ENCODE measurements at regions not wholly inside any gene's neighbourhood (a gene's known extent, or its start where the extent isn't known, plus 50 kb on each side); places are given as distances from the start of the nearest gene placed in this dataset.

DNA sequence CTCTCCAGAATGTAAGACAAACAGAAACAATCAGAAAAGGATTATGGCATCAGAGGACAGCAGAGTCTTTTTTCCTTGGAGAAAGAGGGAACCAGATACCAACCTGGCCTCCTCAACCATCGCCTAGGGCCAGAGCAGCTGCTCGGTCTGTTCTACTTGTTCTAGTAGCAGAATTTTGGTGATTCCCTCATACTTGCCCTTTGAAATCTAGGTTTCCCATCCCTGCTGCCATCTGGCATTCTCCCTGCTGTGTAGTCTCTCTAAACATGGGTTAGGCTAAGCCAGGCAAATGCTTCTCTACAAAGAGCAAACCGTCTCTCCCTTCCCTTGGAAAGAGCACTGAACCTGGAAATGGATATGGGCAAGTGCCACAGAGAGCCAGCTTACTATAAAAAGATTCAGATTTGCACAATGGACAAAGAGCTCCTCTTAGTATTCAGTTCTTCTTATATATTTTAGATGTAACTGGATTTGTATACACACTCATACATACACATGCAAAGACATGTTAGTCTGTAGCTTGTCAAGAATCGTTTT lies 208.6 kb upstream of the ST6GAL2 start:
- no peak overlapping the region for H3K9ac ChIP-seq (ENCODE audit: insufficient read depth, low read length, poor library complexity, severe bottlenecking)
- no peak for DNase-seq
- no peaks in the 10 kb centered on the region for H3K4me1 ChIP-seq (ENCODE audit: control insufficient read depth in 1 of 2, insufficient read depth in 2 of 2, low read length in 2 of 2)
- TF ChIP-seq, protein P1, sequence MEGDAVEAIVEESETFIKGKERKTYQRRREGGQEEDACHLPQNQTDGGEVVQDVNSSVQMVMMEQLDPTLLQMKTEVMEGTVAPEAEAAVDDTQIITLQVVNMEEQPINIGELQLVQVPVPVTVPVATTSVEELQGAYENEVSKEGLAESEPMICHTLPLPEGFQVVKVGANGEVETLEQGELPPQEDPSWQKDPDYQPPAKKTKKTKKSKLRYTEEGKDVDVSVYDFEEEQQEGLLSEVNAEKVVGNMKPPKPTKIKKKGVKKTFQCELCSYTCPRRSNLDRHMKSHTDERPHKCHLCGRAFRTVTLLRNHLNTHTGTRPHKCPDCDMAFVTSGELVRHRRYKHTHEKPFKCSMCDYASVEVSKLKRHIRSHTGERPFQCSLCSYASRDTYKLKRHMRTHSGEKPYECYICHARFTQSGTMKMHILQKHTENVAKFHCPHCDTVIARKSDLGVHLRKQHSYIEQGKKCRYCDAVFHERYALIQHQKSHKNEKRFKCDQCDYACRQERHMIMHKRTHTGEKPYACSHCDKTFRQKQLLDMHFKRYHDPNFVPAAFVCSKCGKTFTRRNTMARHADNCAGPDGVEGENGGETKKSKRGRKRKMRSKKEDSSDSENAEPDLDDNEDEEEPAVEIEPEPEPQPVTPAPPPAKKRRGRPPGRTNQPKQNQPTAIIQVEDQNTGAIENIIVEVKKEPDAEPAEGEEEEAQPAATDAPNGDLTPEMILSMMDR (IDR thresholded peaks at IDR 0.05) = no peak
- no peak overlapping the region for H3K4me3 Mint-ChIP-seq
- H3K79me2 ChIP-seq (ENCODE audit: insufficient read depth, low read length) = no peaks in the 10 kb centered on the region
- WGBS (ENCODE audit: insufficient coverage) = 90% methylated on average over 2 of the region's 4 CpGs
- no peaks in the 10 kb centered on the region for H3K36me3 ChIP-seq (replicated peaks in 1 of 2; ENCODE audit: control insufficient read depth in 1 of 2, insufficient read depth in 2 of 2, low read length in 2 of 2)
- H3K9me3 Mint-ChIP-seq = peaks cover 0 to 9% (median 4%) of the 10 kb centered on the region in 7 donors
- H3K4me1 Mint-ChIP-seq = no peaks in the 10 kb centered on the region
- no peaks in the 10 kb centered on the region for H4K20me1 ChIP-seq (ENCODE audit: insufficient read depth, low read length)
- H3K27ac Mint-ChIP-seq = no peak overlapping the region
- H3K27me3 Mint-ChIP-seq (ENCODE audit: low read depth in 3 of 3) = peaks cover 0 to 3% (median 0%) of the 10 kb centered on the region in 3 donors
- no peak overlapping the region for H2AFZ ChIP-seq (ENCODE audit: insufficient read depth, low read depth, low read length, poor library complexity, severe bottlenecking)
- no peaks in the 10 kb centered on the region for H3K27me3 ChIP-seq (ENCODE audit: control insufficient read depth in 2 of 2, insufficient read depth in 2 of 2, low read length in 2 of 2)
- H3K4me3 ChIP-seq (replicated peaks in 1 of 3; ENCODE audit: low read depth in 2 of 3, low read length in 3 of 3) = no peak overlapping the region
- H3K4me2 ChIP-seq (replicated peaks; ENCODE audit: extremely low read depth, low read length, poor library complexity, severe bottlenecking) = no peak overlapping the region
- intact Hi-C loops (cut with micrococcal nuclease) = no loop called here
- no peak overlapping the region for H3K27ac ChIP-seq (ENCODE audit: low read depth in 1 of 2, low read length in 2 of 2)
- H3K36me3 Mint-ChIP-seq = no peaks in the 10 kb centered on the region
- peaks cover 0 to 4% of the 10 kb centered on the region in 2 donors for H3K9me3 ChIP-seq (replicated peaks in 1 of 2; ENCODE audit: control insufficient read depth in 1 of 2, insufficient read depth in 1 of 2, low read length in 2 of 2)

DNA sequence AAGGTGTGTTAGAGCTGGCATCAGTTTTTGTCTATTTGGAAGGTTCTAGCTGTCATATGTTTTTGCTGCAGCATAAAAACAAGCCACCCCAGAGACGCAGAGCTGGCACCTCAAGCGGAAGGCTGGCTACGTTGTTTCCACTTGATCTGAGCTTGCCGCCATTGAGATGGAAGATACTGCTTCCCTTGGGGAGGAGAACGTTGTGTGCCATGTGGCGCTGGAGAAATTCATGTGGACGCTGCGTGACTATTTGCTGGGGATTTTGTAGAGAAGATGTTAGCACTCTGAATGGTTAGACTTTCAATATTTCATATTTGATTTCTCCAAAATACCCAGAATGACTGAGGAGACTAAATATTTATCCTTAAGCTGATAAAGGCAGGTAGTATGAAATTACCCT lies 216.2 kb upstream of the ST6GAL2 start:
- H3K4me3 ChIP-seq (replicated peaks in 1 of 3; ENCODE audit: low read depth in 2 of 3, low read length in 3 of 3) = no peak overlapping the region
- H4K20me1 ChIP-seq (ENCODE audit: insufficient read depth, low read length) = no peaks in the 10 kb centered on the region
- H3K4me3 Mint-ChIP-seq = no peak overlapping the region
- intact Hi-C loops (cut with micrococcal nuclease) = no loop called here
- H3K4me2 ChIP-seq (replicated peaks; ENCODE audit: extremely low read depth, low read length, poor library complexity, severe bottlenecking) = no peak overlapping the region
- H3K27ac ChIP-seq (ENCODE audit: low read depth in 1 of 2, low read length in 2 of 2) = no peak overlapping the region
- H3K27me3 ChIP-seq (ENCODE audit: control insufficient read depth in 2 of 2, insufficient read depth in 2 of 2, low read length in 2 of 2) = no peaks in the 10 kb centered on the region
- no peak overlapping the region for H2AFZ ChIP-seq (ENCODE audit: insufficient read depth, low read depth, low read length, poor library complexity, severe bottlenecking)
- no peak overlapping the region for H3K27ac Mint-ChIP-seq
- H3K79me2 ChIP-seq (ENCODE audit: insufficient read depth, low read length) = no peaks in the 10 kb centered on the region
- H3K4me1 ChIP-seq (ENCODE audit: control insufficient read depth in 1 of 2, insufficient read depth in 2 of 2, low read length in 2 of 2) = no peaks in the 10 kb centered on the region
- no peaks in the 10 kb centered on the region for H3K27me3 Mint-ChIP-seq (ENCODE audit: low read depth in 3 of 3)
- WGBS (ENCODE audit: insufficient coverage) = 90% methylated on average over 6 of the region's 8 CpGs
- H3K9me3 Mint-ChIP-seq = peaks cover under 1 to 16% (median 7%) of the 10 kb centered on the region in 7 donors
- H3K4me1 Mint-ChIP-seq = no peaks in the 10 kb centered on the region
- H3K9ac ChIP-seq (ENCODE audit: insufficient read depth, low read length, poor library complexity, severe bottlenecking) = no peak overlapping the region
- no peaks in the 10 kb centered on the region for H3K9me3 ChIP-seq (replicated peaks in 1 of 2; ENCODE audit: control insufficient read depth in 1 of 2, insufficient read depth in 1 of 2, low read length in 2 of 2)
- H3K36me3 Mint-ChIP-seq = no peaks in the 10 kb centered on the region
- no peak for DNase-seq
- TF ChIP-seq, protein P1 (IDR thresholded peaks at IDR 0.05) = no peak
- H3K36me3 ChIP-seq (replicated peaks in 1 of 2; ENCODE audit: control insufficient read depth in 1 of 2, insufficient read depth in 2 of 2, low read length in 2 of 2) = no peaks in the 10 kb centered on the region

Data from CD14-positive monocyte (primary cell).